Body of pancreas (tissue), 4 donors: ENCODE measurements at regions not wholly inside any gene's neighbourhood (a gene's known extent, or its start where the extent isn't known, plus 50 kb on each side); places are given as distances from the start of the nearest gene placed in this dataset.

Experiments used
- ATAC-seq: fragments of 150-250 bp; one replicate; pipeline ENCODE4 v1.9.1; 2016
- DNase-seq, 4 donors: peaks; one replicate each; pipeline ENCODE4 v3.0.0-alpha.2; 2019
- H3K27ac ChIP-seq, 4 donors: fragments of 200-600 bp; sonication (generic); 1 replicate in 3 of 4; 2 replicates in 1 of 4; pipeline versions ENCODE4 v1.5.1 to v1.6.1; 2016 to 2019; ENCODE audit warnings: mild to moderate bottlenecking in 1 of 4, mixed read lengths in 1 of 4, moderate library complexity in 1 of 4
- H3K27me3 ChIP-seq, 2 donors: fragments of 200-600 bp; sonication (generic); one replicate each; pipeline ENCODE4 v1.6.0; 2016; ENCODE audit warnings: mild to moderate bottlenecking in 1 of 2
- H3K36me3 ChIP-seq, 2 donors: fragments of 200-600 bp; sonication (generic); replicated peaks in 1 of 2; 2 replicates each; pipeline ENCODE4 v1.5.1; 2016; ENCODE audit warnings: low read depth in 2 of 2; ENCODE audit not compliant: insufficient read depth in 1 of 2
- H3K4me1 ChIP-seq: fragments of 200-600 bp; sonication (generic); one replicate; pipeline ENCODE4 v1.6.0; 2016
- H3K4me3 ChIP-seq, 2 donors: fragments of 200-600 bp; sonication (generic); 1 replicate in 1 of 2; 2 replicates in 1 of 2; pipeline ENCODE4 v1.5.1; 2016 to 2019
- H3K9me3 ChIP-seq, 3 donors: fragments of 200-600 bp; sonication (generic); 1 replicate in 2 of 3; 2 replicates in 1 of 3; pipeline ENCODE4 v1.5.1; 2016
- CTCF ChIP-seq, 7 experiments: fragments of 450-650 bp in 4 of 7; fragments of 200-600 bp in 3 of 7; sonication (generic) in 3 of 7; IDR thresholded peaks; one replicate each; pipeline ENCODE4 v1.5.1; 2016 to 2019; ENCODE audit warnings: antibody characterized with exemption in 7 of 7
- POLR2A ChIP-seq, 3 donors: fragments of 450-650 bp; IDR thresholded peaks; one replicate each; pipeline ENCODE4 v1.6.1; 2016; ENCODE audit warnings: antibody characterized with exemption in 3 of 3, mild to moderate bottlenecking in 2 of 3
- WGBS, 2 donors: methylation state at CpG; one replicate each; pipeline ENCODE4 v1.1.5; 2017; 5-methylcytosine and 5-hydroxymethylcytosine counted together
- intact Hi-C: fragments of 100-400 bp; cut with DNase I; formaldehyde crosslinking; loops from one replicate; pipeline ENCODE4 v1.15.1; 2023

- peak overlapping the region in 2 of 4 donors; percentile 41 to 58 for H3K27ac ChIP-seq
- H3K27me3 ChIP-seq = no peaks in the 10 kb centered on the region
- intact Hi-C loops = no loop called here
- H3K4me1 ChIP-seq = peaks cover 28% of the 10 kb centered on the region
- 29 to 30% methylated on average over 15 of the region's 15 CpGs for WGBS, 2 donors
- no peaks in the 10 kb centered on the region for H3K36me3 ChIP-seq
- ATAC-seq (no peak), DNase-seq (no peak)
- TF ChIP-seq CTCF (IDR thresholded peaks at IDR 0.05) = no peak
- TF ChIP-seq POLR2A (IDR thresholded peaks at IDR 0.05) = no peak
- no peak overlapping the region for H3K4me3 ChIP-seq
- H3K9me3 ChIP-seq = no peaks in the 10 kb centered on the region
Observed at GRCh38 chr2:105643405-105644173, 101.1 kb upstream of the NCK2 start.

GRCh38 chr2:105641389-105641811, 103.3 kb upstream of the NCK2 start:
- intact Hi-C loops = no loop called here
- no peaks in the 10 kb centered on the region for H3K9me3 ChIP-seq
- peak; percentile 66 for ATAC-seq
- H3K36me3 ChIP-seq = no peaks in the 10 kb centered on the region
- no peaks in the 10 kb centered on the region for H3K27me3 ChIP-seq
- peaks cover 23% of the 10 kb centered on the region for H3K4me1 ChIP-seq
- TF ChIP-seq CTCF (IDR thresholded peaks at IDR 0.05) (no peak), POLR2A (IDR thresholded peaks at IDR 0.05) (no peak)
- peak overlapping the region in 3 of 4 donors; percentile 34 to 60 (median 48) for H3K27ac ChIP-seq
- no peak overlapping the region for H3K4me3 ChIP-seq
- WGBS, 2 donors = 55 to 59% methylated on average over 12 of the region's 12 CpGs
- DNase-seq = peak; percentile 38 to 63 (median 44)

GRCh38 chr2:105640246-105640645, 104.5 kb upstream of the NCK2 start:
- TF ChIP-seq POLR2A (IDR thresholded peaks at IDR 0.05) = no peak
- intact Hi-C loops = no loop called here

GRCh38 chr2:105636109-105636740, 108.5 kb upstream of the NCK2 start:
- no peak for DNase-seq
- 68 to 74% methylated on average over 8 of the region's 8 CpGs for WGBS, 2 donors

More at GRCh38 chr2:105640246-105640645, 104.5 kb upstream of the NCK2 start:
- no peaks in the 10 kb centered on the region for H3K36me3 ChIP-seq
- H3K27ac ChIP-seq = no peak overlapping the region
- H3K9me3 ChIP-seq = no peaks in the 10 kb centered on the region
- ATAC-seq = no peak
- H3K4me1 ChIP-seq = peaks cover 22% of the 10 kb centered on the region
- no peak for DNase-seq
- H3K4me3 ChIP-seq = no peak overlapping the region
- H3K27me3 ChIP-seq = no peaks in the 10 kb centered on the region
- WGBS, 2 donors = 93 to 94% methylated on average over 4 of the region's 4 CpGs

More at GRCh38 chr2:105636109-105636740, 108.5 kb upstream of the NCK2 start:
- TF ChIP-seq CTCF (IDR thresholded peaks at IDR 0.05) = no peak
- TF ChIP-seq POLR2A (IDR thresholded peaks at IDR 0.05) = no peak
- H3K27ac ChIP-seq = no peak overlapping the region
- H3K4me3 ChIP-seq = no peak overlapping the region
- H3K27me3 ChIP-seq = no peaks in the 10 kb centered on the region
- no peak for ATAC-seq
- intact Hi-C loops = no loop called here
- H3K9me3 ChIP-seq = no peaks in the 10 kb centered on the region
- no peaks in the 10 kb centered on the region for H3K36me3 ChIP-seq
- no peaks in the 10 kb centered on the region for H3K4me1 ChIP-seq
